K562 (cell line): ENCODE measurements at regions not wholly inside any gene's neighbourhood (a gene's known extent, or its start where the extent isn't known, plus 50 kb on each side); places are given as distances from the start of the nearest gene placed in this dataset.

Experiments used
- ATAC-seq: fragments of 200-7000 bp; cut with Tn5 transposase; 3 replicates; pipeline ENCODE4 v1.9.1; 2020; ENCODE audit warnings: moderate library complexity
- BruUV-seq: library from RNA; stranded (reverse); fragments of 400-500 nt; replicated peaks from 2 replicates; lab custom pipeline; 2021; lab: Mats Ljungman, UMichigan
- CTCF ChIA-PET: fragments of 300-600 bp; formaldehyde crosslinking; extraction: SDS; loops from one replicate; lab custom pipeline; 2021; ENCODE audit warnings: low intra/inter-chr PET ratio; lab: Yijun Ruan, JAX
- POLR2A ChIA-PET: fragments of 300-600, 350-650 bp; sonication (Branson Sonifier 250); formaldehyde crosslinking; extraction: SDS; loops from one replicate; lab custom pipeline; 2021; ENCODE audit warnings: antibody characterized with exemption, inconsistent platforms; lab: Yijun Ruan, JAX
- DNase-seq, 4 experiments: peaks; one replicate each; pipeline versions ENCODE4 v3.0.0 to v3.0.0-alpha.2; 2011 to 2018; ENCODE audit warnings: low spot score in 3 of 4, mixed read lengths in 3 of 4; ENCODE audit errors: extremely low read depth in 1 of 4
- FAIRE-seq: peaks from 2 replicates; lab custom pipeline; 2011; peaks lifted over from hg19 to GRCh38; lab: Jason Lieb, UNC
- H2AFZ ChIP-seq: 2 replicates; pipeline ENCODE4 v1.6.0; 2011; ENCODE audit warnings: low read depth, low read length, control low read depth, inconsistent platforms
- H3K27ac ChIP-seq: fragments of 200-600 bp; 3 replicates; pipeline ENCODE4 v1.8.0; 2011; ENCODE audit warnings: low read depth, mild to moderate bottlenecking, control low read depth, inconsistent platforms, low read length, moderate library complexity, mixed read lengths; ENCODE audit errors: extremely low read depth
- H3K27me3 ChIP-seq, 2 experiments: fragments of 300-600 bp in 1 of 2; 2 replicates in 1 of 2; 3 replicates in 1 of 2; pipeline versions ENCODE4 v1.6.0 to v1.8.0; 2011; ENCODE audit warnings: inconsistent platforms in 2 of 2, low read length in 2 of 2, mild to moderate bottlenecking in 1 of 2, mixed read lengths in 1 of 2, moderate library complexity in 1 of 2; ENCODE audit not compliant: control insufficient read depth in 2 of 2, insufficient read depth in 2 of 2
- H3K36me3 ChIP-seq: fragments of 300-600 bp; 3 replicates; pipeline ENCODE4 v1.8.0; 2011; ENCODE audit warnings: mild to moderate bottlenecking, low read length, inconsistent platforms; ENCODE audit not compliant: control insufficient read depth, insufficient read depth
- H3K4me1 ChIP-seq, 2 experiments: fragments of 200-600 bp in 1 of 2; replicated peaks in 1 of 2; 2 replicates in 1 of 2; 3 replicates in 1 of 2; pipeline versions ENCODE4 v1.5.1 to v1.8.0; 2011; ENCODE audit warnings: inconsistent platforms in 2 of 2, low read length in 2 of 2, mild to moderate bottlenecking in 1 of 2, mixed read lengths in 1 of 2, moderate library complexity in 1 of 2; ENCODE audit not compliant: control insufficient read depth in 2 of 2, insufficient read depth in 2 of 2
- H3K4me2 ChIP-seq: 2 replicates; pipeline ENCODE4 v1.6.1; 2011; ENCODE audit warnings: low read length, control low read depth, inconsistent platforms, mixed read lengths; ENCODE audit not compliant: insufficient read depth
- H3K4me3 ChIP-seq: fragments of 200-600 bp; sonication (generic), shearing (Covaris generic); 2 replicates; pipeline ENCODE4 v1.5.1; 2016; ENCODE audit warnings: control low read depth, inconsistent platforms
- H3K79me2 ChIP-seq: fragments of 200-600 bp; 3 replicates; pipeline ENCODE4 v1.8.0; 2011; ENCODE audit warnings: low read length, inconsistent platforms; ENCODE audit not compliant: control insufficient read depth, insufficient read depth
- H3K9ac ChIP-seq, 2 experiments: 2 replicates each; pipeline versions ENCODE4 v1.6.0 to v1.6.1; 2011; ENCODE audit warnings: low read depth in 2 of 2, low read length in 2 of 2, control low read depth in 1 of 2, inconsistent platforms in 1 of 2, mild to moderate bottlenecking in 1 of 2, mixed read lengths in 1 of 2; ENCODE audit not compliant: insufficient read depth in 1 of 2
- H3K9me1 ChIP-seq: one replicate; pipeline ENCODE4 v1.6.0; 2011; ENCODE audit warnings: inconsistent platforms, mild to moderate bottlenecking, low read length, moderate library complexity; ENCODE audit not compliant: control insufficient read depth, insufficient read depth
- H3K9me3 ChIP-seq: replicated peaks from 2 replicates; pipeline ENCODE4 v1.5.1; 2011; ENCODE audit warnings: low read depth, low read length, inconsistent platforms; ENCODE audit not compliant: control insufficient read depth, insufficient read depth
- H4K20me1 ChIP-seq: replicated peaks from 2 replicates; pipeline ENCODE4 v1.6.1; 2011; ENCODE audit warnings: low read length, inconsistent platforms, mixed read lengths; ENCODE audit not compliant: control insufficient read depth, insufficient read depth
- CHD4 ChIP-seq: fragments of 200-600 bp; sonication (generic); IDR thresholded peaks from 3 replicates; pipeline ENCODE4 v1.6.1; 2012; ENCODE audit warnings: low read depth, mild to moderate bottlenecking, mixed read lengths, low read length, inconsistent platforms; ENCODE audit not compliant: insufficient read depth, insufficient replicate concordance, poor library complexity, severe bottlenecking
- CXXC5 ChIP-seq: fragments of 250-450 bp; sonication (Bioruptor Pico); IDR thresholded peaks from 2 replicates; pipeline ENCODE4 v1.8.0; 2022; ENCODE audit warnings: inconsistent platforms, mild to moderate bottlenecking, moderate library complexity
- ELF2 ChIP-seq: fragments of 250-450 bp; sonication (Bioruptor Pico); IDR thresholded peaks from 2 replicates; pipeline ENCODE4 v1.5.0; 2021; ENCODE audit warnings: mild to moderate bottlenecking
- ELF4 ChIP-seq: fragments of 450-650 bp; formaldehyde crosslinking; IDR thresholded peaks from 2 replicates; pipeline ENCODE4 v1.4.0; 2022; ENCODE audit warnings: missing genetic modification characterization
- GATAD2B ChIP-seq: fragments of 450-650 bp; IDR thresholded peaks from 2 replicates; pipeline ENCODE4 v1.6.1; 2017; ENCODE audit warnings: mild to moderate bottlenecking, borderline replicate concordance
- MGA ChIP-seq: fragments of 450-650 bp; IDR thresholded peaks from 2 replicates; pipeline ENCODE4 v1.6.1; 2016; ENCODE audit warnings: mild to moderate bottlenecking, moderate library complexity
- POLR2B ChIP-seq: fragments of 450-650 bp; IDR thresholded peaks from 2 replicates; pipeline ENCODE4 v1.6.1; 2018; ENCODE audit warnings: low read depth; ENCODE audit not compliant: partially characterized antibody
- PRMT5 ChIP-seq: sonication (generic); formaldehyde crosslinking; IDR thresholded peaks from 2 replicates; pipeline ENCODE4 v1.5.0; 2020; ENCODE audit warnings: missing genetic modification reagents
- TSC22D4 ChIP-seq: fragments of 450-650 bp; IDR thresholded peaks from 2 replicates; pipeline ENCODE4 v1.6.1; 2016; ENCODE audit warnings: missing genetic modification characterization, missing biosample characterization, control low read depth
- ZNF143 ChIP-seq: sonication (generic); formaldehyde crosslinking; IDR thresholded peaks from 2 replicates; pipeline ENCODE4 v1.9.0; 2022; ENCODE audit warnings: mild to moderate bottlenecking, missing genetic modification reagents
- ZNF174 ChIP-seq: fragments of 250-450 bp; sonication (Bioruptor Pico); IDR thresholded peaks from 2 replicates; pipeline ENCODE4 v1.4.0; 2020; ENCODE audit warnings: mild to moderate bottlenecking
- ZNF217 ChIP-seq: sonication (generic); formaldehyde crosslinking; IDR thresholded peaks from 2 replicates; pipeline ENCODE4 v1.8.0; 2022; ENCODE audit warnings: mild to moderate bottlenecking, missing genetic modification reagents
- in situ Hi-C: fragments of 300-500 bp; cut with MboI; formaldehyde crosslinking; loops from 4 replicates; pipeline ENCODE4 v1.15.0; 2018; ENCODE audit warnings: inconsistent platforms, mixed read lengths
- intact Hi-C: fragments of 100-400 bp; cut with micrococcal nuclease; formaldehyde crosslinking; loops from 2 replicates; pipeline ENCODE4 v1.14.2; 2022
- TF ChIP-seq, protein P1 (sequence below): fragments of 450-650 bp; formaldehyde crosslinking; IDR thresholded peaks from 2 replicates; pipeline ENCODE4 v1.4.0; 2022; ENCODE audit warnings: missing genetic modification characterization

DNA sequence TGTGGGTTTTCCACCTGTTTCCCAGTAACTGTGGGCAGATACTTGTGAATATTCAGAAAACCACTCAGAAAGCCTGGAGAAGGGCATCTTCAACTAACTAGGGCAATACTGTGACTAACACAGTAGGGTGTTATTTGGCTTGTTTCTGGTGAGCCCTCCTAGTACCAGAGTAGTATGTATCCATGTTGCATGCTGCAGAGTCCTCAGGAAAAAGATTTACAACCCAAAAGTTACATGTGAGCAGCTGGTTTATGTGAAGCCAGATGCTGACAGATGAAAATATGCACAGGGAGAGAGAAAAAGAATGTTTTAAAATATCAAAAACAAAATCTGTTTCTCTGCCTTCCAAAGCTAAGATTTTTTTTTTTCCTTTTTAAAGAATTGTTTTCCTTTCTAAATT lies 333.2 kb upstream of the UBE2E3 start:
- intact Hi-C loops = no loop called here
- H3K4me1 ChIP-seq = no peaks in the 10 kb centered on the region
- DNase-seq = no peak
- H4K20me1 ChIP-seq = no peaks in the 10 kb centered on the region
- no peak overlapping the region for H3K9ac ChIP-seq
- no peaks in the 10 kb centered on the region for H3K9me1 ChIP-seq
- H3K4me3 ChIP-seq = no peak overlapping the region
- no peak for FAIRE-seq
- H3K9me3 ChIP-seq = no peaks in the 10 kb centered on the region
- no peaks in the 10 kb centered on the region for H3K27me3 ChIP-seq
- in situ Hi-C loops = no loop called here
- ChIA-PET CTCF (no interaction called here), POLR2A (interaction anchor here (0.8 kb wide), 1 partner anchor 9 kb away, joined by 3 read pairs; no protein-coding TSS in a partner anchor)
- no peak for ATAC-seq
- BruUV-seq = no TSS peak
- no peaks in the 10 kb centered on the region for H3K36me3 ChIP-seq
- H3K27ac ChIP-seq = no peak overlapping the region
- H3K4me2 ChIP-seq = no peak overlapping the region
- no peak overlapping the region for H2AFZ ChIP-seq
- H3K79me2 ChIP-seq = no peaks in the 10 kb centered on the region
- TF ChIP-seq ZNF143 (CRISPR knock-in tag) (no peak), CXXC5 (CRISPR knock-in tag) (no peak), ZNF174 (no peak), POLR2B (no peak), MGA (no peak), ELF4 (CRISPR knock-in tag) (no peak), TSC22D4 (tag) (no peak), ZNF217 (CRISPR knock-in tag) (no peak), ELF2 (CRISPR knock-in tag) (no peak), CHD4 (no peak), PRMT5 (CRISPR knock-in tag) (no peak), GATAD2B (no peak)
- TF ChIP-seq, protein P1, sequence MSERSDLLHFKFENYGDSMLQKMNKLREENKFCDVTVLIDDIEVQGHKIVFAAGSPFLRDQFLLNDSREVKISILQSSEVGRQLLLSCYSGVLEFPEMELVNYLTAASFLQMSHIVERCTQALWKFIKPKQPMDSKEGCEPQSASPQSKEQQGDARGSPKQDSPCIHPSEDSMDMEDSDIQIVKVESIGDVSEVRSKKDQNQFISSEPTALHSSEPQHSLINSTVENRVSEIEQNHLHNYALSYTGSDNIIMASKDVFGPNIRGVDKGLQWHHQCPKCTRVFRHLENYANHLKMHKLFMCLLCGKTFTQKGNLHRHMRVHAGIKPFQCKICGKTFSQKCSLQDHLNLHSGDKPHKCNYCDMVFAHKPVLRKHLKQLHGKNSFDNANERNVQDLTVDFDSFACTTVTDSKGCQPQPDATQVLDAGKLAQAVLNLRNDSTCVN = no peak
